ENCODE measurements at regions not wholly inside any gene's neighbourhood (a gene's known extent, or its start where the extent isn't known, plus 50 kb on each side); places are given as distances from the start of the nearest gene placed in this dataset.
A peak's percentile ranks its signal among the peaks of the same experiment; 100 is the strongest.
"Not testable (repeated sequence)": the region's sequence is repeated elsewhere in the genome, so short reads cannot be mapped to it uniquely, and the experiment has no call there.

DNA sequence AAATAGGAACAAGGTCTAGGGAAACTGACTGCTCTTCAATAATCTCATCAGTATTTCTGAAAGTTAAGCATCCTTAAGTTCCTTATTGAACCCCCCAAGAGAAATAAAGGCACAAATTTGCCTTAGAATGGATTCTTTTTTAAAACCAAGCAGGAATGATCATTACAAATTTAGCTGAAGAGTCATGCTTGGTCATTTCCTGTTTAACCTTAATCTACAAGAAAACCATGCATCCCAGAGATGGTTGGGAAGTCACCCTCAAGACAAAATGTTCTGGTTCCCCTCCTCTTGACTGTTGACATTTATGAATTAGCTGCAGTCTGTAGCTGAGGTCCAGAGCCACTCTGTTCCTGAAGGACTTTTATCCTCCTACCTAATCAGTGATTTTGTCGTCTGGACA, 291.8 kb upstream of the G2E3 start:
- ATAC-seq: no peak
- no peak for DNase-seq

DNA sequence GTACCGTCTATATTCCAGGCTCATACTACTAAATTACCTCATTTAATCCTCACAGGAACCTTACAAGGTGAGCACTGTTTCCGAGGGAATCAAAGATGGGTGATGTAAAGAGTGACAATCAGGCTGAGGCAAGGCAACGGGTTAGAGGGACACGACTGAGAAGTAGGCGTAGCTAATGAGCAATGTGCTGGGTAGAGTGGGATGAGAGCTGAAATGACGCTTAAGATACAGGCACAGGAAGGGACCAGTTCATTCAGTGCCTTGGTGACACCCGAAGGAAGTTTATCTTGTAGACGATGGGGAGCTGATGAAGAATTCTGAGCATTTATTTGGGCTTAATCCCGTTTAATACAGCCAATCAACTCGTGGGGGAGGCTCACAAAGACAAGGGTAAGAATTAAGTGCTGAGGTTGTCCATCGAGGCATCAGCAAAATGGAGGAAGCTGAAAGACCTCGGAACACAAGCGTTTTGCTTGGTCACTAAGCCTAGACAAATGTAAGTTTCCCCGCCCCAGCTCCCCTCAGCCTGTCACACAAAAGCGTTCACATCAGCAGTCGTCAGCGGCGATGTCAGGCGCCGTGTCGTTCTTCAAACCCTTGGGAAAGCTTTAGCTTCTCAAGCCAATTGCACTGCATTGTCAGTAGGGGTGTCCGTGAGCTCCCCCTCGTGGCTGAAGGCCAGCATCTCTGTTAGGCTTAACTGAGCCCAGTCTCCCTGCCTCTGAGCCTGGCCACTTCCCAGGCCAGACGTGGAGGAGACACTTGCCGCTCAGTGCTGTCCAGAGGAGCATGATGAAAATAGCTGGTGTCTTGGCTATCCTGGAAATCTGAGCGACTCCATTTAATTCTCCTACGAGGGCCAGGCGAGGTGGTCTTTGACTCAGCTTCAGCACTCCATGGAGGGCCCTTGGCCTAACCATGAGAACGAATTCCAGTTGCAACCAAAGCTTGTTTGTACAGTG, 288.5 kb upstream of the G2E3 start:
- peak; percentile 84 for ATAC-seq
- peak; percentile 75 for DNase-seq

DNA sequence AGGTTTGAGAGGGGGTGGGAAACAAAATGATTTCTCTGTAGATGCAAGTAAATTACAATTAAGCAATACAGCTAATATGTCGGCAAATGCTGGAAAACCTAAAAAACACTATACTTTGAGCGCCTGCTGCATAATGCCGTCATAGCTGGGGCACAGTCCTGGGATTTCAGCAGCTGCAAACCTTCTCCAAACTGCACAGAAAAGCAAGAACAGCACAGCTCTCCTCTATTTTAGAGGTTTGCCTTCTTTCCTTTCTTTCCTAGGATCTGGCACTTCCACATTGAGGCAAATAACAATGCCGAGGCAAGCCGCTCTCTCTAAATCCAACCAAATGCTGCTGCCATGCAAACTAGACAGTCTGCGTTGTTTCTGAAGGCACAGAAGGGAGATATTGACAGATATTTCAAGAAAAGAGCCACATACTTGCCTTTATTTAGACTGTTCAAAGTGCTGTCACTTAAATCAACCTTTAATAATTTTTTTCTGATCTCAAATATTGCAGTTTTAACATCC, 287.1 kb upstream of the G2E3 start:
- ATAC-seq (no peak), DNase-seq (no peak)

DNA sequence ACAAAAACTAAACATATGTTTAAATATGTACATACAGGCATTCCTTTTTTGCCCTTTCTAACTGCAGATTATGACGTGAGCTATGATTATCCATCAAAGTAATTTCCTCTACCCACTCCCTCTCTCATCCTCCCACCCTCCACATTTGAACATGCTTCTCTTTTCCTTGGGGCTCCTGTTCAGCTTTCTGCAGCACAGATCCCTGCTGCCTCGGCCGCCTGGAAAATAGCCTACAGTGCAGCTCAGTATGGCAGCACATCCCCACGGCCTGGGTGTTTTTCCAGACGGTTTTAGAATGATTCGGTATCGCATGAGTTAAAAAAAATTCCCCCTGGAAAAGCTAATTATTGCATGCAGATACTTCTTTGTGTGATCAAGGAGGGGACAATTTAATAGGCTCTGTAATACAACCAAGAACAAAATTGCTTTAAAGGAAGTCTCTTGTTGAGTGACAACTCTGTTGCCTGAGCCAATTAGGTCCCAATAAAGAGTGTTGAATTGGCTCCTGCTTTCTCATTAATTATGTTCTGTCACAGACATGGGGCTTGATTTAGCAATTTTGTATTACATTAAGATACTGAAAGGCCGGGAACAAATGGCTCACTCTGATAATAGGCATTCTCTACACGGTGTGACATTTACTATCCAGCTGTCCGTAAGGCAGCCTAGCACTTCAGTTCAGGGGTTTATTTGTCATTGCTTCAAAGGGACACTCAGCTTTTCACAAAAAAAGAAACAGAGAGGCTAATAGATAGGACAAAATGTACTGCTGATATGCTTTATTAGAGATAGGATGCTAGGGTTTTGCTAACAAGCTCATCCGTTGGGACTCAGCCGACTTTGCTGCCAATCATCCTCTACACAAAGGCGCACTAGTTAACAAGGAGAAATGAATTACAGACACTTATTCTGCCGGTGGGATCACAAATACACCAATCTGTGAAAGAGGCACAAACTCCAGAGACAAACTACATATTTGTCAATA, 285.8 kb upstream of the G2E3 start:
- DNase-seq (no peak), ATAC-seq (no peak)

DNA sequence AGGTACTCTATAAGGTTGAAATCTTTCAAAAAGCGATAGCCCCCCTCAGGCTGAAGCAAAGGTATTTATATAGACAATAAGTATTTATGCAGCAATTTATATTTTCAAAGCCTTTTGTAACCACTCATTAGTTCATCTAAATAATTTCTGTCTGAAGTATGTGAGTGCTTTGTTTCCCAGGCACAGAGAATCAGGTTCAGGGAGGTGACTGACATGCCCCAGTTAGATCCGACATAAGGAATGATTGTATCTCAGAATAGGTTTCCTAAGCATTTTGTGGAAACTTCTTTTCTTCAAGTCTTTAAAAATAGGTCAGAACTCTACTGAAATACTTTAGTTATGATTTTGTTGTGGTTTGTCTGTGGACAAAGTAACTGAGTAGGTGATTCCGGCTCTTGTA, 283.4 kb upstream of the G2E3 start:
- DNase-seq (no peak), ATAC-seq (no peak)

DNA sequence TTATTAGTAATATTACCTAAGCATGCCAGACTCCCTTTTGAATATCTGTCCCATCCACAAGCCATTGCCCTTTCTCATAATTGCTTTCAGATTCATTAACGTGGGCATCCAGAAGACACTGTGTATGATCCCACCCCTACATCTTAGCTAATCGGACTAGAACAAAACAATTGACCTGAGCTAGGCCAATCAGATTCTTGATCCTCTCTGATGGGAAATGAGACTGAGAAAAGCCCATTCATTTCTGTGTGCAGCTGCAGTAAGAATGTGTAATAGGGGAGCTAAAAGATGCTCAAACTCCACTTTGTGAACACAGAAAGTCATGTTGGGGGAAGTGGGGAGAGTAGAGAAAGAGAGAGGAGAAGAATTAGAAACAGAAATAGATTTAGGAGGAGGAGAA, 281.7 kb upstream of the G2E3 start:
- no peak for DNase-seq
- ATAC-seq: no peak

DNA sequence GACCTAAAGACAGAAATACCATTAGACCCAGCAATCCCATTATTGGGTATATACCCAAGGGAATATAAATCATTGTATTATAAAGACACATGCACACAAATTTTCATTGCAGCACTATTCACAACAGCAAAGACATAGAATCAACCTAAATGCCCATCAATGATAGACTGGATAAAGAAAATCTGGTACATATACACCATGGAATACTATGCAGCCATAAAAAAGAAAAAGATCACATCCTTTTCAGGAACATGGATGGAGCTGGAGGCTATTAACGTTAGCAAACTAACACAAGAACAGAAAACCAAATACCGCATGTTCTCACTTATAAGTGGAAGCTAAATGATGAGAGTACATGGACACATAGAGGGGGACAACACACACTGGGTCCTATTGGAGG, 280.1 kb upstream of the G2E3 start:
- not testable (repeated sequence) for DNase-seq, ATAC-seq

DNA sequence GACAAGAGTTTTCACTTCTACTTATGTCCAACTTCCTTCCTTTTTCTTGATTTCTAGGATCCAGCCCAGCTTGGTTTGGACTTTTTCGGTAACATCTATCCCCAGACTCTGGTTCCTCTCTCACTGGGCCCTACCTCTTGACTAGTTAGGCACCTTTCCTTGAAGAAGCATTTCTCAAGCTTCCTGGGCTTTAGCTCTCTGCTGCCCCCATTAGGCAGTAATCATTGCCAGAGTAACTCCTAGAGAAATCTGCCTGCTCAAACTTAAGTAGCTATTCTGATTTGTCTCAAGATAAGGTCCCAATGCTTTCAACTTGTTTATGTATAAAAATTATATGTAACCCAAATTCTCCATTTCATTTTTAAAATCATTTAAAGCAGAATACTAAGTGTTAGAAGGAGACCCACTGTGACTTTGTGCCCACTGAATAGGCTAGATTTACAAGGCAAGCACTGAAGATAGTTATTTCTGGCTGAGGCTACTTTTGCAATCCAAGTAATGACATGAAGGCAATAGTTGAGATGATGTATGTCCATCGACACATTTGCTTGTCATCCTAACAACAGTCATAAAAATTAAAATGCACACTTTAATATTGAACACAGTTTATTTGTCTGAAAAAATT, 275.0 kb upstream of the G2E3 start:
- DNase-seq: peak; percentile 15
- no peak for ATAC-seq

DNA sequence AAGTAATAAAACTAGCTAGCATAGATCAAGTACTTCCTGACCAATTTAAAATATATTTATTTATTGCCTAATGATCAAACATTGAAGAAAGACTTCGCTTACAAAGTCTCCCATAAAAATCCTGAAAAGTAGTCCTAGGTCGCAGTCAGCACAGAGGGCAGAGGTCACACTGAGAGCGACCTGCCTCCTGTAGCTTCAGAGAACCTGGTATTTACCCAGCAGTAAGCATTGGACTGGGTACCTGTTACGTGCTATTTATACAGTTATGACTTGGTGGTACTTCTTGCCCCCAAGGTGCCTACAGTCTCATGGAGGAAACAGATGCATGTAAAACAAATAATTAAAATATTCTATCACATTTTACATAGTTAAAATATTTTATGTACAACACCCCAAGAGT, 274.1 kb upstream of the G2E3 start:
- no peak for DNase-seq
- no peak for ATAC-seq

DNA sequence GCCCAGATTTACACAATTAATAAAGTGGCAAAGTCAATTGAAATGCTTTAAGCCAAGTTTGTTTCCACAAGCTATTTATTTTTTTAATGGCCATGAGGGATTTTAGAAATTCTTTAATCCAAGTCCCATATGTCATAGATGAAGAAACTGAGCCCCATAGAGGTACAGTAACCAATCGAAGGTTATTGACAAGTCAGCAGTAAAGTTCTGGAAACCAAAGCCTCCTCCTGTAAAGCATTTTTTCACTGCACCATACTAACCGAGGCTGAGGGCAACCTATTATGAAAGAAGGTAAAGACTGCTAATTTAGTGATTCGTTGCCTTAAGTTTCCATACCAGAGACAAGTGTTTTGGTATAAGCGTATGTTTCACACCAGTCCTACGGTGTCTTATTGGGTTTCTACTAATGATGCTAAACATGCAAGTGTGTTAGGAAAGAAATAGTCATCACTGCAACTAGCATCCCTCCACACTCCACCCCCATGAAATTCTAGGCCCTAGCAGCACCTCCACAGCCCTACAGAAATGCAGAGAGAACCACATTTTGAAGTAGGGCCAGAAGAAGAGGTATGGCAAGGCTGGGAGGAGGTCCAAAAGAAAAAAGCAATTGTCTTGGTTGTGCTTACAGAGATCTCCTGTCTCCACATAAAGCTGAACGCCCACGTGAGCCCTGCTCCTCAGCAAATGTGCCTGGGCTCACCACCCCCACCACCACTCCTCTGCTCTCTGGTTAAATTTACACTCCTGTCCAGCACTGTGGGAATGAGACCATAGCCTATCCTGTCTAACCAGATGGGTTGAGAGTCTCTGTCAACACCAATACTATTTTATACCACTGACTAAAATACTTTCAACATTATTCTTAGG, 271.1 kb upstream of the G2E3 start:
- DNase-seq (no peak), ATAC-seq (peak; percentile 65)

DNA sequence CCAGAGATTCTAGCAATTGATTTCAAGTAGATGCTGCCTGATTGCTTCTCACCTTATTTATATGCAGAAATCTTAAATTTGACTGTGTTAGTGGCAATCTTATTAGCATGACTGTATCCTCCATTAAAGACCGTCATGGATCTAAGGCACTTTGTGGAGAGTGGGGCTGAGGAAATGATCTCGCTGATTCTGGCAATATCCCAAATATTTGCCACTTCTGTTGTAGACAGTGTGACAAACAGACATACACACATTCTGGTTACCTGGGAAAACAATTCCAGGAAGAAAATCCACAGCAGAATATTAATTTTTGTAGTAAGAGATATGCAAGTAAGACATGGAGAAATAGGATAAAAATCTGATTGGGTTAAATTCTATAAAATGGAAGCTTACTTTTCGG, 269.0 kb upstream of the G2E3 start:
- DNase-seq (no peak), ATAC-seq (no peak)

DNA sequence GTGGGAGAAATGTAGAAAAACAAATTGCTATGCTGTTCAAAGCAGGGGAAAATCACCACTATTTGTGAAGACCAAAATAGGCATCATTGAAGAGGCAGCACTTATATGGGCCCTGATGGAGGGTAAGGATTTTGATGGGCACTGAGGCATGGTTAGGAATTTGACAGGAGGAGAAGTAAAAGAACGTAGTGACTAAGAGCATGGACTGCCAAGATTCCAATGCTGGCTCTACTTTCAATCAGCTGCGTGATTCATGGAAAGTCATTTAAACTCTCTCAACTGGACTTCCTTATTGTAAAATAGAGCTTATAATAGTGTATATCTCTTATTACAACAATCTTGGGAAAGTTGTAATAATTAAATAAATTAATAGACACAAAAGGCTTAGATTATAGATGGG, 267.7 kb upstream of the G2E3 start:
- ATAC-seq (no peak), DNase-seq (no peak)

DNA sequence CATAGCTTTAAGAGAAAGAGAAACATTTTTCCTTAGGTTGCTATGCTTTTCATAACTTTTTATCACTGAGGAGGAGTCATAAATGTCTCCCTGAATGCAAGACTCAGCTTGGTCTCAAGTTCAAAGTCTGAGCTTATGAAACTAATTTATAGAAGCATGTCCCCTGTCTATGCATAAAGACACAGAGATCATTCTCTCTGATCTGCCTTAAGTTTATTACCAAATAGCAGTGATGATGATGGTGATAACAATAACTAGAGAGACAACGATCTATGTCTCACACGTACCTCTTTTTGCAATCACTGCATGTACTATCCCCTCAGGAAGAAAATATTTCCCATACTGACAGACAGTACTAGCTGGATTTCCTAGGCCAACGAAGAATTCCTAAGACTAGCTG, 266.4 kb upstream of the G2E3 start:
- DNase-seq (no peak), ATAC-seq (no peak)

DNA sequence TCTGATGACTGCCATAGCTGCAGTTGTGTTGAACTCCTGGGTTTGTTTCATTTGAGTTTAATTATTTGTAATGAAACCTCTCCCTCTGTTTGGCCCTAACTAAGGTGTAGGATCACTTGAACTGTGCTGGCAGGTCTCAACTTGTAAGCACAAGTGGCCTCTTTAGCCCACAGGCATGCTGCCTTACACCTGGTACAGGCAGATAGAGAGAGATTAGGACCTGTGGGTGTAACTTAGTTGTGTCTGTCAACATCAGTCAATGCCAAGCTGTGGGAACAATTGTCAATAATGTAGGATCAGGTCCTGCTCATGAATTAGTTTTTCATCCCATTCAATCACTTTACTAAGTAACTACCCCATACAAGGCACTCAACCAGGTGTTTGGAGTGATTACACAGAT, 263.0 kb upstream of the G2E3 start:
- DNase-seq (no peak), ATAC-seq (no peak)

DNA sequence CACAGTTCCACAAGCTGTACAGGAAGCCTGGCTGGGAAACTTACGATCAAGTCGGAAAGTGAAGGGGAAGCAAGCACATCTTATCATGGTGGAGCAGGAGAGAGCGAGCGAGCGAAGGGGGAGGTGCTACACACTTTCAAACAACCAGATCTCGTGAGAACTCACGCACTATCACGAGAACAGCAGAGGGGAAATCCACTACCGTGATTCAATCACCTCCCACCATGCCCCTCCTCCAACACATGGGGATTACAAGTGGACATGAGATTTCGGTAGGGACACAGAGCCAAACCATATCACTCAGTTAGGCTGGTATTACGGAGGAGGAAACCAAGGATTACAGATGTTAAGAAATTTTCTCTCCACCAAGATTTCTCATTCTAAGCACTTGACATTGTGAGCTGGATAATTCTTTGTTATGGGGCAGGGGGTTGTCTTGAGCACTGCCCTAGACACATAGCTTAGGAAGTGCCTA, 262.0 kb upstream of the G2E3 start:
- peak; percentile 7 for DNase-seq
- ATAC-seq: no peak

DNA sequence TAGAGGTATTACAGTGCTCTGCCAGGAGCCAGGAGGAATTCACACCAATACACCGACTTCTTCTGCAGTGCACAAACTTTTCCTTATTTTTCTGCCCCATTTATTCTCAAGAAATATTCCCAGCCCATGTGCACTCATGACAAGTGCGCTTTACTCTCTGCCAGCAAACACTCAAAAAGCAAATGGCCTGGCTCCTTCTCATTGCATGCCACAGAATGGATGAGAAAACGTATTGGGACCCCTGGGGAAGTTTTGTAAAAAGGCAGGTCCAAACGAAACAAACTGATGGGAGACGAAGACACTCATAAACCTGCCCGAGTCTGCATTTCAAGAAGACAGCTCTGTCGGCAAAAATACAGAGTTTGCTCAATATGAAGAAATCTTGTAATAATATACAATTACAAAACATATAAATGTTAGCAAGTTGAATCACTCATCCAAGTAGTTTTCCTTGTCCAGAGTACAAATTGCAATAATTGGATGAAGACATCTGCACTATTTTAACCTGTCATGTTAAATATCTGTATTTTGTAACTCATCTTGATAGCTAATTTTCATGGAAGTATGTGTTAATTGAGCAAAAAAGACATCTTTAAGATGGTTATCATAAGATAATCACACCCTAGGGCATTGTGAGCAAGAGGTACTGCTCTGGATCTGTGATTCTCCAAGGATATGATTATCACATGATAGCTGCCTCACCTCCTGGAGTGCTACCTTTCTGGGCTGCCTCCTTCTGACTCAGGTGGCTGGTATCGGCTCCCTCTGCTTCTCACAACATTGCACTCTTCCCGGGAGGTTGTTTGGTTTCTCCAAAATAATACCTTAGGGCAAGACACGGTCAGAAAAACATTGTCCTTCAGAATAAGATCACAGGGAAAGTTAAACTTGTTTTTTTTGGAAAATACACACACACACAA, 260.8 kb upstream of the G2E3 start:
- no peak for ATAC-seq
- no peak for DNase-seq

DNA sequence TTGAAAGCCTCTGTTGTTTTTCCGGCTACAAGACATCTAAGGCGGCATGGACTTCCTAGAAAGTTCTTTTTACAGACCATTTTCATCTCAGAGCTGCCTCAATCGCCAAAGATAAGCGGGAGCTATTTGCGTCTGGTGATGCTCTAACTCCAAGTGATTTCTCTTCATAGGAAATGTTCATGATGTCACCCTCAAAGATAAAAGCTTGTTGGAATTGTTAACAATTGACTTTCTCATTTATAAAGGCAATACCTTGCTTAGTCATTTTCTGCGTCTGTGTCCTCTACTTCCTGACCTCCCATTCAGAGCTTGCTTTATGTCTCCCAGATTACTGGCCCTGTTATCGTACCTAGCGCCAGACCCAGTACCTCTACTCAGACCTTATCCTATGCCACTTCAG, 259.0 kb upstream of the G2E3 start:
- no peak for ATAC-seq
- no peak for DNase-seq

DNA sequence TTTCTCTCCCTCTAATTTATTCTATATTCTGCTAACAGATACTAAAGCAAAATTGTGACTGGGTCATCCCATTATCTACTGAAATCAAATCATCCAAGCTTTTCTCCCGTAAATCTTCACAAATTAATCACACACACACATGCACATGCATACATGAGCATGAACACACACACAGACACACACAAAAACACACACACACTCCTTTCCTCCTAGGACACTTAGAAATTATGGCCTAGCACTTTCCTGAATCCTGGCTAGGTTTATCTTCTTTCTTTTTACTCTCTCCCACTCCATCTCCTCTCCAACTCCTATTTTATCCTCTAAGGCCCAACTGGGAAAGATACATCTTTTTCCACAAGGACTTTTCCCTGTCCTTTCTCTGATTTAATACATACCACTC, 255.6 kb upstream of the G2E3 start:
- DNase-seq (no peak), ATAC-seq (no peak)

DNA sequence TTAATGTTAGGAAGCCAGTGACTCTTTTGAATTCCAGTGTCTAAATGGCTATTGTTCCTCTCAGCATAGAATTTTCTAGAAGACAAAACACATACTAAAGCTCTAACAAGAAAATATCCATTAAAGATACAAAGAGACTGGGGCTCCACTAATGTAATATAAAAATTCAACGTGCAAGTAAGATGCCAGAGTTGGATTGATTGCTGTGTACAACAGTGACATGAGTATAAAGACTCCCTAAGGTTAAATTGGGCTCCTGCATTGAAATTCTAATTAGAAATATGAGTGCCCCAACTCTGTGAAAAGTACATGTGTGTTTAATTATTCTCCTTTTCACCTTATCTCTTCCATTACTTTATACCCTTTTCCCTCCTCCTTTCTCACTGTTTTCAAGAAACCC, 253.6 kb upstream of the G2E3 start:
- ATAC-seq (no peak), DNase-seq (no peak)

DNA sequence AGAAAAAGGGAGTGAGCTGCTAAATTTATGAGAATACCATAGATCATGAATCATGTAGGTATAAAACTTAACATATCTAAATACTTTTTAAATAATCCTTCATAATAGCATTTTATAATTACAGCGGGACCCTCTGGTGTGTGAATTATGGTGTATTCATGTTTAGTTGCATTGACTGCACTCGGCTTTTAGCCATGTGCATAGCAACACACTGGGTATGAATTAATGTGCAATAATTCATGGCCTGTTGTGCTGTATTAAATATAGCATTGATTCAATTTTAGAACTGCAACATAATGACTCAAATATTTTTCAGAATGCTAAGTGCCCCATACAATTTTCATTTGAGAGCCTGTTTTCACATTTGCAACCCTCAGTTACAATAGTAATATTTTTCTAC, 249.6 kb upstream of the G2E3 start:
- ATAC-seq: no peak
- no peak for DNase-seq

Measured in stimulated activated naive CD8-positive, alpha-beta T cell treated with anti-CD3 and anti-CD28 coated beads, Interleukin-15, Interleukin-2, amounts not matched to agents 100 U/mL and 50 U/mL, for 24 hours (primary cell).